ENCODE measurements at regions not wholly inside any gene's neighbourhood (a gene's known extent, or its start where the extent isn't known, plus 50 kb on each side); places are given as distances from the start of the nearest gene placed in this dataset.

DNA sequence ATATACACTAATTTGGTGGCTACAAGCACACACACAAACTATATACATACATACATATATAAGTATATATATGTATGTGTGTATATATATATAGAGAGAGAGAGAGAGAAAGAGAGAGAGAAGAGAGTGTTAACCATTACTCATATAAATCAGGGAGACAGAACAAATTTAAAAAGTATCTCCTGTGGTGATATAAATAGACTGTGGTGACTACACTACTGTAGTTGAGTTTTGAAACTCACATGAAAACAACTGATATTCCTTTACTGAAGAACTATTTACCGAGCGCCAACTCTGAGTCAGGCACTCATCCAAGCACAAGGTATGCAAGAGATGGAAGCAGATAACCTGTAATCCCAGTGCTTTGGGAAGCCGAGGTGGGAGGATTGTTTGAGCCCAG is 67.3 kb upstream of the ANO6 start:
- TF ChIP-seq, protein P1, sequence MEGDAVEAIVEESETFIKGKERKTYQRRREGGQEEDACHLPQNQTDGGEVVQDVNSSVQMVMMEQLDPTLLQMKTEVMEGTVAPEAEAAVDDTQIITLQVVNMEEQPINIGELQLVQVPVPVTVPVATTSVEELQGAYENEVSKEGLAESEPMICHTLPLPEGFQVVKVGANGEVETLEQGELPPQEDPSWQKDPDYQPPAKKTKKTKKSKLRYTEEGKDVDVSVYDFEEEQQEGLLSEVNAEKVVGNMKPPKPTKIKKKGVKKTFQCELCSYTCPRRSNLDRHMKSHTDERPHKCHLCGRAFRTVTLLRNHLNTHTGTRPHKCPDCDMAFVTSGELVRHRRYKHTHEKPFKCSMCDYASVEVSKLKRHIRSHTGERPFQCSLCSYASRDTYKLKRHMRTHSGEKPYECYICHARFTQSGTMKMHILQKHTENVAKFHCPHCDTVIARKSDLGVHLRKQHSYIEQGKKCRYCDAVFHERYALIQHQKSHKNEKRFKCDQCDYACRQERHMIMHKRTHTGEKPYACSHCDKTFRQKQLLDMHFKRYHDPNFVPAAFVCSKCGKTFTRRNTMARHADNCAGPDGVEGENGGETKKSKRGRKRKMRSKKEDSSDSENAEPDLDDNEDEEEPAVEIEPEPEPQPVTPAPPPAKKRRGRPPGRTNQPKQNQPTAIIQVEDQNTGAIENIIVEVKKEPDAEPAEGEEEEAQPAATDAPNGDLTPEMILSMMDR (IDR thresholded peaks at IDR 0.05; ENCODE audit: insufficient read depth, low read length): no peak
- no peak for TF ChIP-seq POLR2AphosphoS5 (IDR thresholded peaks at IDR 0.05; ENCODE audit: low read depth)

Measured in HL-60 (cell line).